Upper lobe of left lung (tissue), 6 donors: ENCODE measurements at regions not wholly inside any gene's neighbourhood (a gene's known extent, or its start where the extent isn't known, plus 50 kb on each side); places are given as distances from the start of the nearest gene placed in this dataset.

Source experiments
- ATAC-seq, 2 donors: fragments of 200-7000 bp; cut with Tn5 transposase; one replicate each; pipeline ENCODE4 v1.9.1; 2022; ENCODE audit warnings: mild to moderate bottlenecking in 2 of 2, moderate library complexity in 2 of 2; ENCODE audit not compliant: low FRiP score in 2 of 2
- DNase-seq, 2 donors: peaks; one replicate each; pipeline ENCODE4 v3.0.0-alpha.2; 2019 to 2020
- H3K27ac ChIP-seq, 4 donors: fragments of 200-600 bp; sonication (generic); one replicate each; pipeline ENCODE4 v1.5.1; 2016 to 2019
- H3K27me3 ChIP-seq, 4 donors: fragments of 200-600 bp; sonication (generic); one replicate each; pipeline ENCODE4 v1.5.1; 2017 to 2019
- H3K36me3 ChIP-seq, 4 donors: fragments of 200-600 bp; sonication (generic); one replicate each; pipeline ENCODE4 v1.5.1; 2016 to 2019
- H3K4me1 ChIP-seq, 4 donors: fragments of 200-600 bp; sonication (generic); one replicate each; pipeline ENCODE4 v1.5.1; 2018 to 2019
- H3K4me3 ChIP-seq, 4 donors: fragments of 200-600 bp; sonication (generic); one replicate each; pipeline ENCODE4 v1.5.1; 2017 to 2019; ENCODE audit warnings: mild to moderate bottlenecking in 2 of 4, moderate library complexity in 1 of 4
- H3K9me3 ChIP-seq, 4 donors: fragments of 200-600 bp; sonication (generic); one replicate each; pipeline ENCODE4 v1.5.1; 2018 to 2019
- EP300 ChIP-seq, 4 donors: sonication (generic); formaldehyde crosslinking; IDR thresholded peaks; one replicate each; pipeline ENCODE4 v1.5.1; 2017; ENCODE audit warnings: antibody characterized with exemption in 4 of 4, control low read depth in 2 of 4
- POLR2A ChIP-seq, 4 donors: fragments of 450-650 bp; IDR thresholded peaks; one replicate each; pipeline ENCODE4 v1.5.1; 2016 to 2017; ENCODE audit warnings: antibody characterized with exemption in 4 of 4, mild to moderate bottlenecking in 2 of 4
- POLR2AphosphoS5 ChIP-seq, 2 donors: sonication (generic); formaldehyde crosslinking; IDR thresholded peaks; one replicate each; pipeline ENCODE4 v1.5.1; 2017; ENCODE audit warnings: antibody characterized with exemption in 2 of 2
- WGBS, 2 donors: methylation state at CpG; one replicate each; pipeline ENCODE4 v1.1.5; 2017 to 2018; 5-methylcytosine and 5-hydroxymethylcytosine counted together
- TF ChIP-seq, protein P1 (sequence below), 6 experiments: fragments of 450-650 bp in 4 of 6; fragments of 200-600 bp in 2 of 6; sonication (generic) in 2 of 6; IDR thresholded peaks; one replicate each; pipeline ENCODE4 v1.5.1; 2016 to 2019; ENCODE audit warnings: antibody characterized with exemption in 6 of 6
- donor health status: DM: no; HTN: no; CAD: no; lungs with moderate emphysema.
- donor health status: DM: no; HTN: yes; CAD: no; lungs with severe emphysema.

- no peaks in the 10 kb centered on the region for H3K9me3 ChIP-seq
- no peaks in the 10 kb centered on the region for H3K4me1 ChIP-seq
- TF ChIP-seq EP300 (IDR thresholded peaks at IDR 0.05) (no peak), POLR2A (IDR thresholded peaks at IDR 0.05) (no peak), POLR2AphosphoS5 (IDR thresholded peaks at IDR 0.05) (no peak)
- TF ChIP-seq, protein P1, sequence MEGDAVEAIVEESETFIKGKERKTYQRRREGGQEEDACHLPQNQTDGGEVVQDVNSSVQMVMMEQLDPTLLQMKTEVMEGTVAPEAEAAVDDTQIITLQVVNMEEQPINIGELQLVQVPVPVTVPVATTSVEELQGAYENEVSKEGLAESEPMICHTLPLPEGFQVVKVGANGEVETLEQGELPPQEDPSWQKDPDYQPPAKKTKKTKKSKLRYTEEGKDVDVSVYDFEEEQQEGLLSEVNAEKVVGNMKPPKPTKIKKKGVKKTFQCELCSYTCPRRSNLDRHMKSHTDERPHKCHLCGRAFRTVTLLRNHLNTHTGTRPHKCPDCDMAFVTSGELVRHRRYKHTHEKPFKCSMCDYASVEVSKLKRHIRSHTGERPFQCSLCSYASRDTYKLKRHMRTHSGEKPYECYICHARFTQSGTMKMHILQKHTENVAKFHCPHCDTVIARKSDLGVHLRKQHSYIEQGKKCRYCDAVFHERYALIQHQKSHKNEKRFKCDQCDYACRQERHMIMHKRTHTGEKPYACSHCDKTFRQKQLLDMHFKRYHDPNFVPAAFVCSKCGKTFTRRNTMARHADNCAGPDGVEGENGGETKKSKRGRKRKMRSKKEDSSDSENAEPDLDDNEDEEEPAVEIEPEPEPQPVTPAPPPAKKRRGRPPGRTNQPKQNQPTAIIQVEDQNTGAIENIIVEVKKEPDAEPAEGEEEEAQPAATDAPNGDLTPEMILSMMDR (IDR thresholded peaks at IDR 0.05) = no peak
- H3K4me3 ChIP-seq = no peak overlapping the region
- DNase-seq (no peak), ATAC-seq (no peak)
- H3K27ac ChIP-seq = no peak overlapping the region
- 68 to 75% methylated on average over 1 of the region's 1 CpG for WGBS, 2 donors
- H3K36me3 ChIP-seq = no peaks in the 10 kb centered on the region
- H3K27me3 ChIP-seq = no peaks in the 10 kb centered on the region
These were observed 403.2 kb downstream of the AASDHPPT start for GRCh38 chr11:106480581-106481190.

DNA sequence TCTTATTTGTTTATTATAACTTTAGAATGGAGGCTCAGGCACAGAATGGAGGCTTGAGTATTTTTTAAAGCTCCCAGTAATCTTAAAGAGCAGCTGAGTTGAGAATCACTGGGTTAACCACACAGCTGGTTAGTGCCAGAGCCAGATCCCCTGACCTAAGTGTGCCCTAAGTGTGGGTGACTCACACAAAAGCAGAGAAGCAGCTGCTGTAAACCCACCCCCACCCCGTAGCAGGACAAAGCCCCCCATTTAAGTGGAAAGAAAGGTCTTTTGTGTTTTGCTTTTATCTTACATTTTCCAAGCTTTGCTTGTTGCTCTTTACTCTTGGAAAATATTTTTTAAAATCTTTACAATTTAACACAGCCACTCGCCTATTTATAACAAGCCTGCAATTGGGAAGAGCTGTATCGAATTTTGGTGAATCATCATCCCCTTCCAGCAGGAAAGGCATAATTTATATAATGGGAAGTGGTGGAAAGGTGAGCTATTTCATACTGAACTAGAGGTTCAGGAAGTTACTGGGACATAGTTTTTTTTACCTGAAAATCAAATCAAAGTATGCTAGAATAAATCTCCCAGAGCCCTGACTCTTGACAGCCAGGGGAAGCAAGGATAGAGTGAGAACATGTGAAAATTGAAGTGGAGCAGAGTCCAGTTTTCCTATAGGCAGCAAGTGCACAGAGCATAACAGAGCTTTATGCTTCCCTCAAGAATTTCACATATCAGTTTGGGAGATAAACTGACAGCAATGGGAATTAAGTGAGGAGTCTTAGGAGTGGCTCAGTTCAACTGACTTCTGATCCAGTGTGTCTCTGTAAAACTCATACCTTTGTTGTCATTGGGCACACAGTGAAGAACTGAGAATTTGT, 405.7 kb downstream of the AASDHPPT start:
- no peak for DNase-seq
- no peaks in the 10 kb centered on the region for H3K4me1 ChIP-seq
- TF ChIP-seq POLR2AphosphoS5 (IDR thresholded peaks at IDR 0.05) = no peak
- no peak for TF ChIP-seq EP300 (IDR thresholded peaks at IDR 0.05)
- TF ChIP-seq, protein P1 (IDR thresholded peaks at IDR 0.05) = no peak
- TF ChIP-seq POLR2A (IDR thresholded peaks at IDR 0.05) = no peak
- no peak for ATAC-seq
- H3K36me3 ChIP-seq = no peaks in the 10 kb centered on the region
- no peaks in the 10 kb centered on the region for H3K9me3 ChIP-seq
- no peak overlapping the region for H3K4me3 ChIP-seq
- no peaks in the 10 kb centered on the region for H3K27me3 ChIP-seq
- H3K27ac ChIP-seq = no peak overlapping the region
- 49 to 57% methylated on average over 3 of the region's 3 CpGs for WGBS, 2 donors

- no peak for ATAC-seq
- TF ChIP-seq POLR2A (IDR thresholded peaks at IDR 0.05) = no peak
- TF ChIP-seq POLR2AphosphoS5 (IDR thresholded peaks at IDR 0.05) = no peak
- no peak for TF ChIP-seq EP300 (IDR thresholded peaks at IDR 0.05)
- TF ChIP-seq, protein P1 (IDR thresholded peaks at IDR 0.05) = no peak
- Histone ChIP-seq H3K9me3 (no peaks in the 10 kb centered on the region), H3K36me3 (no peaks in the 10 kb centered on the region), H3K27me3 (no peaks in the 10 kb centered on the region), H3K27ac (no peak overlapping the region), H3K4me1 (no peaks in the 10 kb centered on the region), H3K4me3 (no peak overlapping the region)
- DNase-seq = no peak
These were observed 414.3 kb downstream of the AASDHPPT start for GRCh38 chr11:106491751-106492150.

- H3K27ac ChIP-seq = no peak overlapping the region
- DNase-seq = no peak
- no peak for ATAC-seq
- no peaks in the 10 kb centered on the region for H3K36me3 ChIP-seq
- no peaks in the 10 kb centered on the region for H3K4me1 ChIP-seq
- H3K9me3 ChIP-seq = no peaks in the 10 kb centered on the region
- 29 to 35% methylated on average over 1 of the region's 1 CpG for WGBS, 2 donors
- no peak overlapping the region for H3K4me3 ChIP-seq
- no peaks in the 10 kb centered on the region for H3K27me3 ChIP-seq
- no peak for TF ChIP-seq POLR2AphosphoS5 (IDR thresholded peaks at IDR 0.05)
- TF ChIP-seq, protein P1 (IDR thresholded peaks at IDR 0.05) = no peak
- no peak for TF ChIP-seq EP300 (IDR thresholded peaks at IDR 0.05)
- no peak for TF ChIP-seq POLR2A (IDR thresholded peaks at IDR 0.05)
These were observed 416.3 kb downstream of the AASDHPPT start for GRCh38 chr11:106493751-106494150.
